ENCODE measurements at regions not wholly inside any gene's neighbourhood (a gene's known extent, or its start where the extent isn't known, plus 50 kb on each side); places are given as distances from the start of the nearest gene placed in this dataset.

DNA sequence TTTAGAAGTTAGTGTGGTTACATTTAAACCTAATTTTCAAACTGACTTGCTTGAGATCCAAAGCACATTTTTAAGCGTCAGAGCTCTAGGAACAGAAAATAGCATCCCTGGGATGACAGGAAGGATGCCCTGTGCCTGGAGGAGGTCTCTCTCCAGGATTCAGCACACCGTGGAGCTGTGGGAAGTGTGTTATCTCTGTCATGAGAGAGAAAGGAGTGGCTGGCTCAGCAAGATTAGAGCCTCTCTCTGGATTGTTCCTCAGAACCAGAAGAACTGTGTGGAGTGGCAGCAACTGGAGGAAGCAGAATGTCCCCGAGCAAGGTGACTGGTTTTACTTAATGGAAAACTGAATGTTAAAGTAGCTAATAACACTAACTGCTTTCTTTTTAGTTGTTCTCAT, 233.6 kb upstream of the TGFBR2 start:
- Histone ChIP-seq H3K4me2 (ENCODE audit: extremely low read depth, insufficient read depth, low read length) (no peak overlapping the region), H2AFZ (ENCODE audit: low read length) (no peak overlapping the region), H3K36me3 (ENCODE audit: control insufficient read depth, insufficient read depth, low read length) (no peaks in the 10 kb centered on the region), H3K4me1 (ENCODE audit: control insufficient read depth, extremely low read depth, insufficient read depth, low read length) (no peaks in the 10 kb centered on the region), H3K27me3 (ENCODE audit: control insufficient read depth, insufficient read depth, low read length) (no peaks in the 10 kb centered on the region), H4K20me1 (ENCODE audit: control insufficient read depth, extremely low read depth, insufficient read depth, low read length) (no peaks in the 10 kb centered on the region), H3K9ac (ENCODE audit: insufficient read depth, low read length) (no peak overlapping the region), H3K27ac (ENCODE audit: insufficient read depth, low read length) (no peak overlapping the region), H3K4me3 (replicated peaks in 1 of 4; ENCODE audit: control extremely low read depth in 1 of 4, insufficient read depth in 1 of 4, low read depth in 3 of 4, low read length in 4 of 4) (no peak overlapping the region), H3K79me2 (ENCODE audit: control insufficient read depth, insufficient read depth, low read length) (no peaks in the 10 kb centered on the region), H3K9me3 (ENCODE audit: control insufficient read depth, insufficient read depth, low read depth, low read length) (no peaks in the 10 kb centered on the region)
- TF ChIP-seq, protein P1, sequence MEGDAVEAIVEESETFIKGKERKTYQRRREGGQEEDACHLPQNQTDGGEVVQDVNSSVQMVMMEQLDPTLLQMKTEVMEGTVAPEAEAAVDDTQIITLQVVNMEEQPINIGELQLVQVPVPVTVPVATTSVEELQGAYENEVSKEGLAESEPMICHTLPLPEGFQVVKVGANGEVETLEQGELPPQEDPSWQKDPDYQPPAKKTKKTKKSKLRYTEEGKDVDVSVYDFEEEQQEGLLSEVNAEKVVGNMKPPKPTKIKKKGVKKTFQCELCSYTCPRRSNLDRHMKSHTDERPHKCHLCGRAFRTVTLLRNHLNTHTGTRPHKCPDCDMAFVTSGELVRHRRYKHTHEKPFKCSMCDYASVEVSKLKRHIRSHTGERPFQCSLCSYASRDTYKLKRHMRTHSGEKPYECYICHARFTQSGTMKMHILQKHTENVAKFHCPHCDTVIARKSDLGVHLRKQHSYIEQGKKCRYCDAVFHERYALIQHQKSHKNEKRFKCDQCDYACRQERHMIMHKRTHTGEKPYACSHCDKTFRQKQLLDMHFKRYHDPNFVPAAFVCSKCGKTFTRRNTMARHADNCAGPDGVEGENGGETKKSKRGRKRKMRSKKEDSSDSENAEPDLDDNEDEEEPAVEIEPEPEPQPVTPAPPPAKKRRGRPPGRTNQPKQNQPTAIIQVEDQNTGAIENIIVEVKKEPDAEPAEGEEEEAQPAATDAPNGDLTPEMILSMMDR (conservative IDR thresholded peaks at IDR 0.05 in 1 of 2, IDR thresholded peaks at IDR 0.05 in 1 of 2; ENCODE audit: low read depth in 1 of 2, low read length in 2 of 2), result no peak
- TF ChIP-seq EZH2 (IDR thresholded peaks at IDR 0.05; ENCODE audit: low read length, missing control alignments), result no peak
- no peak for DNase-seq (ENCODE audit: low read depth in 2 of 2)

DNA sequence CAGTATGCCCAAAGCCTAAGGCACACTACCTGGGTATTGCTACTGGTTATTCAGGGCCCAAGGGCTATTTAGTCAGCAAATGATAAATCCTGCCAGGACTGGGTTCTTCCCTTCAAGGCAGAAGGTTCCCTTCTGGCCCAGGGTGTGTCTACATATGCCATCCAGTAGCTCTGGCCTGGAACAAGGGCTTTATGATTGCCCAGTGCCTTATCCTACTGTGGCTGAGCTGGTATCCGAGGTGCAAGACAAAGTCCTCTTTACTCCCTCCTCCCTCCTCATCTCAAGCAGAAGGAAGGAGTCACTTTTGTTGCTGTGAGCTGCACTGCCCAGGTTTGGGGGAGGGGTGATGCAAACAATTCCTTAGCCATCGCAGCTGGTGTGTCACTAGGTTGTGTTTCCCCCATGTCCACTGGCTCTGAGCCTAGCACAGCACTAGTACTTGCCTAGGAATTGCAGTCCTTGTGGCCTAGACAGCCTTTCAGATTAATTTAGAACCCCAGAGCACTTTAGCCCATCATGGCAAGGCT, 221.8 kb upstream of the TGFBR2 start:
- no peak for TF ChIP-seq EZH2 (IDR thresholded peaks at IDR 0.05; ENCODE audit: low read length, missing control alignments)
- TF ChIP-seq, protein P1 (conservative IDR thresholded peaks at IDR 0.05 in 1 of 2, IDR thresholded peaks at IDR 0.05 in 1 of 2; ENCODE audit: low read depth in 1 of 2, low read length in 2 of 2), result no peak
- peak in 1 of 2 donors; percentile 18 for DNase-seq (ENCODE audit: low read depth in 2 of 2)
- Histone ChIP-seq H3K27me3 (ENCODE audit: control insufficient read depth, insufficient read depth, low read length) (no peaks in the 10 kb centered on the region), H3K79me2 (ENCODE audit: control insufficient read depth, insufficient read depth, low read length) (no peaks in the 10 kb centered on the region), H3K36me3 (ENCODE audit: control insufficient read depth, insufficient read depth, low read length) (no peaks in the 10 kb centered on the region), H3K27ac (ENCODE audit: insufficient read depth, low read length) (no peak overlapping the region), H2AFZ (ENCODE audit: low read length) (no peak overlapping the region), H3K9ac (ENCODE audit: insufficient read depth, low read length) (no peak overlapping the region), H3K4me2 (ENCODE audit: extremely low read depth, insufficient read depth, low read length) (no peak overlapping the region), H3K9me3 (ENCODE audit: control insufficient read depth, insufficient read depth, low read depth, low read length) (no peaks in the 10 kb centered on the region), H3K4me1 (ENCODE audit: control insufficient read depth, extremely low read depth, insufficient read depth, low read length) (no peaks in the 10 kb centered on the region), H3K4me3 (replicated peaks in 1 of 4; ENCODE audit: control extremely low read depth in 1 of 4, insufficient read depth in 1 of 4, low read depth in 3 of 4, low read length in 4 of 4) (no peak overlapping the region), H4K20me1 (ENCODE audit: control insufficient read depth, extremely low read depth, insufficient read depth, low read length) (no peaks in the 10 kb centered on the region)

DNA sequence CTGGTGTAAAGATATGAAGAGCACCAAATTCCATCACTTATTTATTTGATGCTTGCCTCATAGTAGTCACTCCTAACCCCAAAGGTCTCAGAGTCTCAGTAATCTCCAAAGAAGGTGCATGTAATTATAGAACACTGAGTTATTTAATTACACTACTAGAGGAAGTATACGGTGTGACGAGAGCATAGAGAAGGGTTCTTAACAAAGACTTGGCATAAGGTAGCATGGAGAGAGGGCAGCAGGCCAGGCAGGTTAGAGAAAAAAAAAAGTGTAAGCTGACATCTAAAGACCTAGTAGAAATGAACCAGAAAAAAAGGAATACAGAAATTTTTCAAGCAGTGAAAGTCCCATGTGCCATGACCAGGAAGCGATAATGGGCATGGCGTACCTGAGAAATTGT, 213.3 kb upstream of the TGFBR2 start:
- no peak for TF ChIP-seq EZH2 (IDR thresholded peaks at IDR 0.05; ENCODE audit: low read length, missing control alignments)
- TF ChIP-seq, protein P1 (conservative IDR thresholded peaks at IDR 0.05 in 1 of 2, IDR thresholded peaks at IDR 0.05 in 1 of 2; ENCODE audit: low read depth in 1 of 2, low read length in 2 of 2), result no peak
- Histone ChIP-seq H4K20me1 (ENCODE audit: control insufficient read depth, extremely low read depth, insufficient read depth, low read length) (no peaks in the 10 kb centered on the region), H3K4me3 (replicated peaks in 1 of 4; ENCODE audit: control extremely low read depth in 1 of 4, insufficient read depth in 1 of 4, low read depth in 3 of 4, low read length in 4 of 4) (no peak overlapping the region), H3K9ac (ENCODE audit: insufficient read depth, low read length) (no peak overlapping the region), H3K4me2 (ENCODE audit: extremely low read depth, insufficient read depth, low read length) (no peak overlapping the region), H3K4me1 (ENCODE audit: control insufficient read depth, extremely low read depth, insufficient read depth, low read length) (no peaks in the 10 kb centered on the region), H3K9me3 (ENCODE audit: control insufficient read depth, insufficient read depth, low read depth, low read length) (no peaks in the 10 kb centered on the region), H3K36me3 (ENCODE audit: control insufficient read depth, insufficient read depth, low read length) (no peaks in the 10 kb centered on the region), H3K27me3 (ENCODE audit: control insufficient read depth, insufficient read depth, low read length) (no peaks in the 10 kb centered on the region), H2AFZ (ENCODE audit: low read length) (no peak overlapping the region), H3K27ac (ENCODE audit: insufficient read depth, low read length) (no peak overlapping the region), H3K79me2 (ENCODE audit: control insufficient read depth, insufficient read depth, low read length) (no peaks in the 10 kb centered on the region)
- no peak for DNase-seq (ENCODE audit: low read depth in 2 of 2)

Data from fibroblast of lung (primary cell).